Activated naive CD4-positive, alpha-beta T cell treated with anti-CD3 and anti-CD28 coated beads, Interleukin-2, amount 50 U/mL, for 24 hours (primary cell): ENCODE measurements at regions not wholly inside any gene's neighbourhood (a gene's known extent, or its start where the extent isn't known, plus 50 kb on each side); places are given as distances from the start of the nearest gene placed in this dataset.
"Not testable (repeated sequence)": the region's sequence is repeated elsewhere in the genome, so short reads cannot be mapped to it uniquely, and the experiment has no call there.

ENCODE experiments used
- H3K27ac Mint-ChIP-seq: one replicate; pipeline ENCODE4 v1.8.0; 2021; ENCODE audit warnings: mild to moderate bottlenecking, mixed read lengths
- H3K27me3 Mint-ChIP-seq: one replicate; pipeline ENCODE4 v1.8.0; 2021; ENCODE audit warnings: mixed read lengths
- H3K36me3 Mint-ChIP-seq: one replicate; pipeline ENCODE4 v1.8.0; 2021; ENCODE audit warnings: mixed read lengths
- H3K4me1 Mint-ChIP-seq: one replicate; pipeline ENCODE4 v1.8.0; 2021; ENCODE audit warnings: mixed read lengths
- H3K4me3 Mint-ChIP-seq: one replicate; pipeline ENCODE4 v1.8.0; 2021; ENCODE audit warnings: mild to moderate bottlenecking, mixed read lengths
- H3K9me3 Mint-ChIP-seq: one replicate; pipeline ENCODE4 v1.8.0; 2021; ENCODE audit warnings: mixed read lengths

- Mint-ChIP-seq H3K36me3 (no peaks in the 10 kb centered on the region), H3K9me3 (no peaks in the 10 kb centered on the region), H3K27ac (no peak overlapping the region), H3K4me3 (no peak overlapping the region), H3K4me1 (no peaks in the 10 kb centered on the region), H3K27me3 (no peaks in the 10 kb centered on the region)
Observed at GRCh38 chr1:81511281-81511680, 289.5 kb upstream of the ADGRL2 start.

GRCh38 chr1:81510701-81511100, 290.0 kb upstream of the ADGRL2 start:
- Mint-ChIP-seq H3K27ac (no peak overlapping the region), H3K4me1 (no peaks in the 10 kb centered on the region), H3K4me3 (no peak overlapping the region), H3K36me3 (no peaks in the 10 kb centered on the region), H3K27me3 (no peaks in the 10 kb centered on the region), H3K9me3 (no peaks in the 10 kb centered on the region)

GRCh38 chr1:81509594-81509993, 291.1 kb upstream of the ADGRL2 start:
- Mint-ChIP-seq H3K4me3 (no peak overlapping the region), H3K4me1 (no peaks in the 10 kb centered on the region), H3K36me3 (no peaks in the 10 kb centered on the region), H3K27ac (no peak overlapping the region), H3K9me3 (no peaks in the 10 kb centered on the region), H3K27me3 (no peaks in the 10 kb centered on the region)

- Mint-ChIP-seq H3K27me3 (no peaks in the 10 kb centered on the region), H3K4me1 (no peaks in the 10 kb centered on the region), H3K4me3 (no peak overlapping the region), H3K36me3 (no peaks in the 10 kb centered on the region), H3K9me3 (no peaks in the 10 kb centered on the region), H3K27ac (no peak overlapping the region)
Observed at GRCh38 chr1:81506699-81507098, 294.0 kb upstream of the ADGRL2 start.

GRCh38 chr1:81505831-81506230, 294.9 kb upstream of the ADGRL2 start:
- H3K9me3 Mint-ChIP-seq, result no peaks in the 10 kb centered on the region
- H3K27ac Mint-ChIP-seq, result no peak overlapping the region
- H3K4me3 Mint-ChIP-seq, result no peak overlapping the region
- no peaks in the 10 kb centered on the region for H3K27me3 Mint-ChIP-seq
- H3K36me3 Mint-ChIP-seq, result no peaks in the 10 kb centered on the region
- no peaks in the 10 kb centered on the region for H3K4me1 Mint-ChIP-seq

GRCh38 chr1:81504820-81505219, 295.9 kb upstream of the ADGRL2 start:
- not testable (repeated sequence) for H3K4me3 Mint-ChIP-seq, H3K27ac Mint-ChIP-seq, H3K27me3 Mint-ChIP-seq, H3K4me1 Mint-ChIP-seq, H3K9me3 Mint-ChIP-seq, H3K36me3 Mint-ChIP-seq

GRCh38 chr1:81502705-81503104, 298.0 kb upstream of the ADGRL2 start:
- not testable (repeated sequence) for H3K36me3 Mint-ChIP-seq, H3K4me3 Mint-ChIP-seq, H3K27me3 Mint-ChIP-seq, H3K4me1 Mint-ChIP-seq, H3K9me3 Mint-ChIP-seq, H3K27ac Mint-ChIP-seq

- H3K27ac Mint-ChIP-seq, H3K27me3 Mint-ChIP-seq, H3K36me3 Mint-ChIP-seq, H3K9me3 Mint-ChIP-seq, H3K4me1 Mint-ChIP-seq, H3K4me3 Mint-ChIP-seq: not testable (repeated sequence)
Observed at GRCh38 chr1:81501485-81501884, 299.2 kb upstream of the ADGRL2 start.

GRCh38 chr1:81499487-81499886, 301.2 kb upstream of the ADGRL2 start:
- H3K9me3 Mint-ChIP-seq, result peaks cover 8% of the 10 kb centered on the region
- H3K27ac Mint-ChIP-seq, result no peak overlapping the region
- H3K4me1 Mint-ChIP-seq, result no peaks in the 10 kb centered on the region
- no peak overlapping the region for H3K4me3 Mint-ChIP-seq
- no peaks in the 10 kb centered on the region for H3K36me3 Mint-ChIP-seq
- H3K27me3 Mint-ChIP-seq, result no peaks in the 10 kb centered on the region

GRCh38 chr1:81498471-81499462, 302.0 kb upstream of the ADGRL2 start:
- Mint-ChIP-seq H3K9me3 (peaks cover 8% of the 10 kb centered on the region), H3K36me3 (no peaks in the 10 kb centered on the region), H3K27me3 (no peaks in the 10 kb centered on the region), H3K4me1 (no peaks in the 10 kb centered on the region), H3K27ac (no peak overlapping the region), H3K4me3 (no peak overlapping the region)

- Mint-ChIP-seq H3K27ac (no peak overlapping the region), H3K4me1 (no peaks in the 10 kb centered on the region), H3K36me3 (no peaks in the 10 kb centered on the region), H3K4me3 (no peak overlapping the region), H3K9me3 (peaks cover 8% of the 10 kb centered on the region), H3K27me3 (no peaks in the 10 kb centered on the region)
Observed at GRCh38 chr1:81496349-81496748, 304.4 kb upstream of the ADGRL2 start.

GRCh38 chr1:81493102-81493869, 307.4 kb upstream of the ADGRL2 start:
- H3K9me3 Mint-ChIP-seq, result peaks cover 13% of the 10 kb centered on the region
- H3K36me3 Mint-ChIP-seq, result no peaks in the 10 kb centered on the region
- H3K4me1 Mint-ChIP-seq, result no peaks in the 10 kb centered on the region
- H3K27ac Mint-ChIP-seq, result no peak overlapping the region
- H3K27me3 Mint-ChIP-seq, result no peaks in the 10 kb centered on the region
- H3K4me3 Mint-ChIP-seq, result no peak overlapping the region

- Mint-ChIP-seq H3K9me3 (peaks cover 13% of the 10 kb centered on the region), H3K36me3 (no peaks in the 10 kb centered on the region), H3K4me3 (no peak overlapping the region), H3K27me3 (no peaks in the 10 kb centered on the region), H3K27ac (no peak overlapping the region), H3K4me1 (no peaks in the 10 kb centered on the region)
Observed at GRCh38 chr1:81492628-81493027, 308.1 kb upstream of the ADGRL2 start.

- no peaks in the 10 kb centered on the region for H3K4me1 Mint-ChIP-seq
- no peaks in the 10 kb centered on the region for H3K27me3 Mint-ChIP-seq
- no peaks in the 10 kb centered on the region for H3K36me3 Mint-ChIP-seq
- H3K4me3 Mint-ChIP-seq, result no peak overlapping the region
- peaks cover 13% of the 10 kb centered on the region for H3K9me3 Mint-ChIP-seq
- H3K27ac Mint-ChIP-seq, result no peak overlapping the region
Observed at GRCh38 chr1:81490614-81491013, 310.1 kb upstream of the ADGRL2 start.

GRCh38 chr1:81489372-81489934, 311.3 kb upstream of the ADGRL2 start:
- no peaks in the 10 kb centered on the region for H3K27me3 Mint-ChIP-seq
- no peaks in the 10 kb centered on the region for H3K36me3 Mint-ChIP-seq
- no peak overlapping the region for H3K4me3 Mint-ChIP-seq
- no peak overlapping the region for H3K27ac Mint-ChIP-seq
- H3K9me3 Mint-ChIP-seq, result peaks cover 10% of the 10 kb centered on the region
- H3K4me1 Mint-ChIP-seq, result no peaks in the 10 kb centered on the region

- Mint-ChIP-seq H3K36me3 (no peaks in the 10 kb centered on the region), H3K4me1 (no peaks in the 10 kb centered on the region), H3K9me3 (peaks cover 8% of the 10 kb centered on the region), H3K27me3 (no peaks in the 10 kb centered on the region), H3K4me3 (no peak overlapping the region), H3K27ac (no peak overlapping the region)
Observed at GRCh38 chr1:81484284-81484683, 316.4 kb upstream of the ADGRL2 start.
